B cell (primary cell): ENCODE measurements at regions not wholly inside any gene's neighbourhood (a gene's known extent, or its start where the extent isn't known, plus 50 kb on each side); places are given as distances from the start of the nearest gene placed in this dataset.

Experiments used
- CTCF ChIP-seq: fragments of 200-600 bp; IDR thresholded peaks from one replicate; pipeline ENCODE4 v1.8.0; 2022; ENCODE audit warnings: antibody characterized with exemption, mild to moderate bottlenecking
- EZH2 ChIP-seq: IDR thresholded peaks from 2 replicates; pipeline ENCODE4 v1.6.1; 2012; ENCODE audit warnings: borderline replicate concordance, low read depth, mild to moderate bottlenecking, moderate library complexity, low read length; ENCODE audit not compliant: insufficient read depth, poor library complexity, severe bottlenecking

GRCh38 chr21:20814090-20814489, 184.1 kb upstream of the NCAM2 start:
- TF ChIP-seq CTCF (no peak), EZH2 (no peak)
